GM04503 (cell line): ENCODE measurements at regions not wholly inside any gene's neighbourhood (a gene's known extent, or its start where the extent isn't known, plus 50 kb on each side); places are given as distances from the start of the nearest gene placed in this dataset.
A peak's percentile ranks its signal among the peaks of the same experiment; 100 is the strongest.

Experiments used
- DNase-seq: peaks from one replicate; pipeline ENCODE4 v3.0.0-alpha.2; 2012; ENCODE audit warnings: low read depth

GRCh38 chr3:27861046-27862036, 139.2 kb upstream of the EOMES start:
- no peak for DNase-seq

- DNase-seq, result no peak
These were observed 143.6 kb upstream of the EOMES start for GRCh38 chr3:27865731-27866130.

- DNase-seq, result no peak
These were observed 147.0 kb upstream of the EOMES start for GRCh38 chr3:27869152-27869551.

- no peak for DNase-seq
These were observed 155.2 kb upstream of the EOMES start for GRCh38 chr3:27877061-27878013.

- DNase-seq, result no peak
These were observed 155.9 kb upstream of the EOMES start for GRCh38 chr3:27878014-27878383.

- DNase-seq, result no peak
These were observed 159.1 kb upstream of the EOMES start for GRCh38 chr3:27880969-27881892.

- DNase-seq, result no peak
These were observed 161.1 kb upstream of the EOMES start for GRCh38 chr3:27883266-27883665.

- no peak for DNase-seq
These were observed 163.5 kb upstream of the EOMES start for GRCh38 chr3:27885641-27886040.

- DNase-seq, result no peak
These were observed 166.4 kb upstream of the EOMES start for GRCh38 chr3:27888562-27888961.

GRCh38 chr3:27889745-27890144, 167.6 kb upstream of the EOMES start:
- DNase-seq, result no peak

- no peak for DNase-seq
These were observed 178.2 kb upstream of the EOMES start for GRCh38 chr3:27900316-27900715.

GRCh38 chr3:27903446-27903845, 181.3 kb upstream of the EOMES start:
- DNase-seq, result no peak

- no peak for DNase-seq
These were observed 183.5 kb upstream of the EOMES start for GRCh38 chr3:27905625-27906024.

- no peak for DNase-seq
These were observed 185.0 kb upstream of the EOMES start for GRCh38 chr3:27907148-27907547.

GRCh38 chr3:27907929-27908328, 185.8 kb upstream of the EOMES start:
- no peak for DNase-seq

- DNase-seq, result peak; percentile 3
These were observed 188.3 kb upstream of the EOMES start for GRCh38 chr3:27910456-27910855.

GRCh38 chr3:27914199-27914598, 192.1 kb upstream of the EOMES start:
- DNase-seq, result no peak

GRCh38 chr3:27923349-27924068, 201.4 kb upstream of the EOMES start:
- DNase-seq, result no peak

GRCh38 chr3:27927882-27928281, 205.8 kb upstream of the EOMES start:
- DNase-seq, result no peak

GRCh38 chr3:27930052-27930602, 208.0 kb upstream of the EOMES start:
- no peak for DNase-seq

GRCh38 chr3:27935492-27935891, 213.4 kb upstream of the EOMES start:
- DNase-seq, result no peak
